HCT116 (cell line): ENCODE measurements at regions not wholly inside any gene's neighbourhood (a gene's known extent, or its start where the extent isn't known, plus 50 kb on each side); places are given as distances from the start of the nearest gene placed in this dataset.

ENCODE experiments used
- ATAC-seq: fragments of 200-7000 bp; cut with Tn5 transposase; 2 replicates; pipeline ENCODE4 v1.9.1; 2020; ENCODE audit warnings: mild to moderate bottlenecking, moderate library complexity
- BruUV-seq: library from RNA; stranded (reverse); fragments of 400-500 nt; replicated peaks from 2 replicates; lab custom pipeline; 2021; lab: Mats Ljungman, UMichigan
- CTCF ChIA-PET: fragments of 300-600 bp; sonication (Branson Sonifier 250); formaldehyde crosslinking; loops from one replicate; lab custom pipeline; 2021; ENCODE audit warnings: antibody characterized with exemption; lab: Charles Lee
- POLR2A ChIA-PET: fragments of 300-600, 350-600 bp; sonication (Branson Sonifier 250); formaldehyde crosslinking; loops from one replicate; lab custom pipeline; 2021; ENCODE audit warnings: antibody characterized with exemption; lab: Charles Lee
- RAD21 ChIA-PET, 2 experiments: fragments of 300-600 bp; sonication (Branson Sonifier 250); formaldehyde crosslinking; loops; one replicate each; lab custom pipeline; 2023; ENCODE audit warnings: low total read pairs in 2 of 2; ENCODE audit not compliant: uncharacterized antibody in 2 of 2, unreplicated experiment in 2 of 2, low non-redundant PET in 1 of 2; lab: Charles Lee
- DNase-seq: peaks from one replicate; pipeline ENCODE4 v3.0.0-alpha.2; 2010; ENCODE audit warnings: low read depth, low spot score
- H2AFZ ChIP-seq: fragments of 200-600 bp; shearing (Covaris generic), sonication (generic); 2 replicates; pipeline ENCODE4 v1.6.1; 2017; ENCODE audit warnings: low read depth, mixed run types, mixed read lengths, antibody characterized with exemption, low read length; ENCODE audit not compliant: poor library complexity, severe bottlenecking
- H3K27ac ChIP-seq: 2 replicates; pipeline ENCODE4 v1.5.1; 2012; ENCODE audit warnings: low read depth, low read length
- H3K27me3 ChIP-seq: fragments of 200-600 bp; sonication (generic); 2 replicates; pipeline ENCODE4 v1.6.1; 2016; ENCODE audit warnings: mixed run types, low read length, mixed read lengths; ENCODE audit not compliant: insufficient read depth
- H3K36me3 ChIP-seq, 2 experiments: fragments of 200-500 bp in 1 of 2; fragments of 200-600 bp in 1 of 2; sonication (Bioruptor generic) in 1 of 2; sonication (generic) in 1 of 2; 2 replicates each; pipeline versions ENCODE4 v1.5.1 to v1.6.1; 2014 to 2016; ENCODE audit warnings: low read length in 2 of 2, inconsistent platforms in 1 of 2, mixed read lengths in 1 of 2, mixed run types in 1 of 2; ENCODE audit not compliant: insufficient read depth in 2 of 2, control insufficient read depth in 1 of 2
- H3K4me1 ChIP-seq, 2 experiments: fragments of 200-600 bp in 1 of 2; sonication (generic) in 1 of 2; 2 replicates each; pipeline versions ENCODE4 v1.5.1 to v1.6.1; 2012 to 2017; ENCODE audit warnings: low read length in 2 of 2, inconsistent platforms in 1 of 2, mild to moderate bottlenecking in 1 of 2, mixed read lengths in 1 of 2, mixed run types in 1 of 2, moderate library complexity in 1 of 2; ENCODE audit not compliant: insufficient read depth in 2 of 2, control insufficient read depth in 1 of 2
- H3K4me2 ChIP-seq: fragments of 200-600 bp; sonication (generic); 2 replicates; pipeline ENCODE4 v1.6.1; 2017; ENCODE audit warnings: mixed run types, low read length, mixed read lengths
- H3K4me3 ChIP-seq, 2 experiments: fragments of 200-600 bp in 1 of 2; sonication (generic) in 1 of 2; replicated peaks in 1 of 2; 2 replicates each; pipeline ENCODE4 v1.5.1; 2011 to 2016; ENCODE audit warnings: low read length in 2 of 2, control low read depth in 1 of 2, low read depth in 1 of 2, mild to moderate bottlenecking in 1 of 2, mixed read lengths in 1 of 2, mixed run types in 1 of 2
- H3K79me2 ChIP-seq: fragments of 200-600 bp; sonication (generic); 2 replicates; pipeline ENCODE4 v1.6.1; 2017; ENCODE audit warnings: mild to moderate bottlenecking, mixed run types, low read length, moderate library complexity, mixed read lengths; ENCODE audit not compliant: insufficient read depth
- H3K9ac ChIP-seq: fragments of 200-600 bp; sonication (generic); 2 replicates; pipeline ENCODE4 v1.6.1; 2016; ENCODE audit warnings: low read length, mixed read lengths
- H3K9me2 ChIP-seq: fragments of 200-600 bp; sonication (generic), shearing (Covaris generic); 2 replicates; pipeline ENCODE4 v1.6.1; 2017; ENCODE audit warnings: mixed run types, mild to moderate bottlenecking, moderate library complexity; ENCODE audit not compliant: insufficient read depth
- H3K9me3 ChIP-seq, 2 experiments: fragments of 200-500 bp in 1 of 2; fragments of 200-600 bp in 1 of 2; sonication (Bioruptor generic) in 1 of 2; sonication (generic) in 1 of 2; 2 replicates each; pipeline ENCODE4 v1.6.1; 2014 to 2017; ENCODE audit warnings: low read length in 2 of 2, mixed read lengths in 2 of 2, inconsistent platforms in 1 of 2, low read depth in 1 of 2, mild to moderate bottlenecking in 1 of 2, mixed run types in 1 of 2, moderate library complexity in 1 of 2; ENCODE audit not compliant: control insufficient read depth in 1 of 2, insufficient read depth in 1 of 2
- H4K20me1 ChIP-seq: fragments of 200-600 bp; sonication (generic), shearing (Covaris generic); 2 replicates; pipeline ENCODE4 v1.6.1; 2017; ENCODE audit warnings: mixed run types, mild to moderate bottlenecking, moderate library complexity; ENCODE audit not compliant: insufficient read depth
- CBX3 ChIP-seq: IDR thresholded peaks from 2 replicates; pipeline ENCODE4 v1.6.1; 2012; ENCODE audit warnings: low read depth
- CEBPB ChIP-seq: IDR thresholded peaks from 2 replicates; pipeline ENCODE4 v1.6.1; 2012; ENCODE audit warnings: low read depth
- ELF1 ChIP-seq: IDR thresholded peaks from 2 replicates; pipeline ENCODE4 v1.6.1; 2012; ENCODE audit warnings: low read depth, borderline replicate concordance
- FOSL1 ChIP-seq: IDR thresholded peaks from 2 replicates; pipeline ENCODE4 v1.6.1; 2012; ENCODE audit warnings: low read depth
- JUND ChIP-seq: IDR thresholded peaks from 2 replicates; pipeline ENCODE4 v1.6.1; 2012
- RAD21 ChIP-seq: IDR thresholded peaks from 2 replicates; pipeline ENCODE4 v1.6.1; 2012; ENCODE audit warnings: low read depth, mild to moderate bottlenecking
- TCF7L2 ChIP-seq: IDR thresholded peaks from 2 replicates; pipeline ENCODE4 v1.7.0; 2011; ENCODE audit warnings: borderline replicate concordance, inconsistent platforms; ENCODE audit not compliant: insufficient read depth, insufficient read length; ENCODE audit errors: extremely low read depth
- YY1 ChIP-seq: IDR thresholded peaks from 2 replicates; pipeline ENCODE4 v1.6.1; 2011; ENCODE audit warnings: low read length, low read depth, moderate library complexity, mild to moderate bottlenecking; ENCODE audit not compliant: insufficient replicate concordance; ENCODE audit errors: extremely low read depth
- ZFX ChIP-seq: fragments of 450-650 bp; IDR thresholded peaks from 2 replicates; pipeline ENCODE4 v1.6.1; 2017
- intact Hi-C: fragments of 100-400 bp; cut with micrococcal nuclease; formaldehyde crosslinking; loops from 2 replicates; pipeline ENCODE4 v1.10.0; 2022
- TF ChIP-seq, protein P1 (sequence below): IDR thresholded peaks from 2 replicates; pipeline ENCODE4 v1.6.1; 2012; ENCODE audit warnings: low read depth
- TF ChIP-seq, protein P2 (sequence below): IDR thresholded peaks from 2 replicates; pipeline ENCODE4 v1.6.1; 2012

GRCh38 chrX:75989806-75990590, 182.9 kb upstream of the PBDC1 start:
- POLR2A ChIA-PET = no interaction called here
- Histone ChIP-seq H3K27ac (no peak overlapping the region), H4K20me1 (no peaks in the 10 kb centered on the region), H3K9me2 (no peaks in the 10 kb centered on the region), H3K4me1 (no peaks in the 10 kb centered on the region), H3K9ac (no peak overlapping the region), H3K4me3 (no peak overlapping the region), H3K9me3 (no peaks in the 10 kb centered on the region), H3K4me2 (no peak overlapping the region), H3K27me3 (no peaks in the 10 kb centered on the region), H3K36me3 (no peaks in the 10 kb centered on the region), H2AFZ (no peak overlapping the region), H3K79me2 (no peaks in the 10 kb centered on the region)
- no TSS peak for BruUV-seq
- CTCF ChIA-PET = no interaction called here
- RAD21 ChIA-PET = no interaction called here
- TF ChIP-seq CEBPB = no peak
- no peak for TF ChIP-seq ELF1
- TF ChIP-seq, protein P1, sequence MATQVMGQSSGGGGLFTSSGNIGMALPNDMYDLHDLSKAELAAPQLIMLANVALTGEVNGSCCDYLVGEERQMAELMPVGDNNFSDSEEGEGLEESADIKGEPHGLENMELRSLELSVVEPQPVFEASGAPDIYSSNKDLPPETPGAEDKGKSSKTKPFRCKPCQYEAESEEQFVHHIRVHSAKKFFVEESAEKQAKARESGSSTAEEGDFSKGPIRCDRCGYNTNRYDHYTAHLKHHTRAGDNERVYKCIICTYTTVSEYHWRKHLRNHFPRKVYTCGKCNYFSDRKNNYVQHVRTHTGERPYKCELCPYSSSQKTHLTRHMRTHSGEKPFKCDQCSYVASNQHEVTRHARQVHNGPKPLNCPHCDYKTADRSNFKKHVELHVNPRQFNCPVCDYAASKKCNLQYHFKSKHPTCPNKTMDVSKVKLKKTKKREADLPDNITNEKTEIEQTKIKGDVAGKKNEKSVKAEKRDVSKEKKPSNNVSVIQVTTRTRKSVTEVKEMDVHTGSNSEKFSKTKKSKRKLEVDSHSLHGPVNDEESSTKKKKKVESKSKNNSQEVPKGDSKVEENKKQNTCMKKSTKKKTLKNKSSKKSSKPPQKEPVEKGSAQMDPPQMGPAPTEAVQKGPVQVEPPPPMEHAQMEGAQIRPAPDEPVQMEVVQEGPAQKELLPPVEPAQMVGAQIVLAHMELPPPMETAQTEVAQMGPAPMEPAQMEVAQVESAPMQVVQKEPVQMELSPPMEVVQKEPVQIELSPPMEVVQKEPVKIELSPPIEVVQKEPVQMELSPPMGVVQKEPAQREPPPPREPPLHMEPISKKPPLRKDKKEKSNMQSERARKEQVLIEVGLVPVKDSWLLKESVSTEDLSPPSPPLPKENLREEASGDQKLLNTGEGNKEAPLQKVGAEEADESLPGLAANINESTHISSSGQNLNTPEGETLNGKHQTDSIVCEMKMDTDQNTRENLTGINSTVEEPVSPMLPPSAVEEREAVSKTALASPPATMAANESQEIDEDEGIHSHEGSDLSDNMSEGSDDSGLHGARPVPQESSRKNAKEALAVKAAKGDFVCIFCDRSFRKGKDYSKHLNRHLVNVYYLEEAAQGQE = no peak
- TF ChIP-seq, protein P2, sequence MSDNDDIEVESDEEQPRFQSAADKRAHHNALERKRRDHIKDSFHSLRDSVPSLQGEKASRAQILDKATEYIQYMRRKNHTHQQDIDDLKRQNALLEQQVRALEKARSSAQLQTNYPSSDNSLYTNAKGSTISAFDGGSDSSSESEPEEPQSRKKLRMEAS = no peak
- no peak for TF ChIP-seq FOSL1
- TF ChIP-seq RAD21 = no peak
- TF ChIP-seq TCF7L2 = no peak
- TF ChIP-seq ZFX = no peak
- TF ChIP-seq CBX3 = no peak
- no peak for TF ChIP-seq JUND
- no peak for TF ChIP-seq YY1
- ATAC-seq (no peak), DNase-seq (no peak)
- intact Hi-C loops = no loop called here
